HG02885 (cell line): ENCODE measurements at regions not wholly inside any gene's neighbourhood (a gene's known extent, or its start where the extent isn't known, plus 50 kb on each side); places are given as distances from the start of the nearest gene placed in this dataset.

Experiments
- ATAC-seq: cut with Tn5 transposase; IDR thresholded peaks from one replicate; pipeline ENCODE4 v1.9.1; 2021; ENCODE audit warnings: mild to moderate bottlenecking; ENCODE audit not compliant: unreplicated experiment, poor library complexity

DNA sequence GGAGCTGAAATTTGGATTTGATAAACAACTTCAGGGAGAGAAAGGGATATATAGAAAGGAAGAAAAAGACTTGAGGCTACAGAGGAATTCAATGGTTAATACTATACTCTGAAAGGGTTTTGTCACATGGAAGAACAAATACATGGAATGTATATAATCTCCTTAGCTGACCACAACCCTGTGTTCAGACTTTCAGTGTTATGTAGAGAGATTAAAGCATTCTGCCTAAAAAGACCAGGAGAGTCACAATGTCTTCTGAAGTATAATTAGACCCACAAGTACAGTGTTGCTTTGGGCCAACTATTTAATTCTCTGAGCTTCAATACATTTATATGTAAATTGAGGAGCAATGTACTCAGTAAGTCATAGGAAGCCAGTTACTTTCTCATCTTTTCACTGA is 123.8 kb upstream of the FSHR start:
- no peak for ATAC-seq

DNA sequence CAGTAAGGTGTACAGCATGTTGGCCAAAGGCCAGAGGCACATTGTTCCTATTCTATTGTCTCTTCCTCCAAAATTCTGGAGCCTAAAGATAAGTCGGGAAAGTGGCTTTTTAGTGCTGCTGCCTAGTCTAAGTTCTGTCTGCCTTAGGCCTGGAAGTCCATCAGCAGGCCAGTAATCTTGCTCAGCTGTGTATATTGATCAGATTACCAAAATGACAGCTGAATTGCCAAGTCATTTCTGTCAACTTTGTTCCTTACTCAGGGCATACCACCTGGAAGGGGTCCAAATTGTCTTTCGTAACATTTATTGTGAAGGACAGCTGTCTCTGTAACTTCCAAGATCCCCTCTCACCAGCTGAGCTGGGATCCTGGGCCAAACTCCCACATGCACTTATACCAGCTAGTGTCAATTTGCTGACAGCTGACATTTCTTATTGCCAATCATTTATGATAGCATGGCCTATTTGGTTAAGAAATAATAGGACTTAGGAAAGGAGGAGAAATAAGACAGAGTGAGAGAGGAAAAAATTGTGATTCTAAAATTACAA is 116.8 kb upstream of the FSHR start:
- ATAC-seq, result no peak

DNA sequence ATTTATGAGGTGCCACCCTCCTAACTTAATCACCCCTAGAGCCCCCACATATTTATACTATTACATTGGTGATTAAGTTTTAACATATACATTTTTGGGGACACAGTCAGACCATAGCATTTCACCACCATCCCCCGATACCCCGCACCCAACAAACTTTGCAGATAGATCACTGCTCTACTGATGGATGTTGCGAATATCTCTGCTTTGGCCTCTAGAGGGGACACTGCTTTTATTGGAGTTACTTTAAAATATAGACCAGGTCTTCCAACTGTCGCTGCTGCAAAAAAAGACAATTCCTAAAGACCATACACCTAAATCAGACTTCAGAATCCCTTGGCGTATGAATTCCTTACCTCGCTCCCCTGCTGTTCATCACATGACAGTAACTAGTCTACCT is 115.8 kb upstream of the FSHR start:
- no peak for ATAC-seq

DNA sequence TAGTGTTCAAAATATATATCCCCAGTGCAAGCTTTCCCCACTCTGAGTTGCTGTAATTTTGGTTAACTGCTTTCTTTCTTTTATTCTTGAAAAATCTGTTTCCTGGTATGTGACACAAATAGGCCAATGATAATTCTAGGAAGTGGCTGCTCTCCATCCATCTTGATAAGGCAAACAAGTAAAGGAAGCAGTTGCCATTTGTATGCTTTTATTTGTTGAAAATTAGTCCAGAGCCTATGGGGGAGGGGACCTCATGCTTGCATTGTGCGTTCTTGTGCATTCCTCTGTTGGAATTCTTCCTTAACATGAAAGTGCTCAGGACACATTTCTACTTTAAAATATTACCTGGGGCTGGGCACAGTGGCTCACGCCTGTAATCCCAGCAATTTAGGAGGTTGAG is 111.2 kb upstream of the FSHR start:
- ATAC-seq, result no peak

DNA sequence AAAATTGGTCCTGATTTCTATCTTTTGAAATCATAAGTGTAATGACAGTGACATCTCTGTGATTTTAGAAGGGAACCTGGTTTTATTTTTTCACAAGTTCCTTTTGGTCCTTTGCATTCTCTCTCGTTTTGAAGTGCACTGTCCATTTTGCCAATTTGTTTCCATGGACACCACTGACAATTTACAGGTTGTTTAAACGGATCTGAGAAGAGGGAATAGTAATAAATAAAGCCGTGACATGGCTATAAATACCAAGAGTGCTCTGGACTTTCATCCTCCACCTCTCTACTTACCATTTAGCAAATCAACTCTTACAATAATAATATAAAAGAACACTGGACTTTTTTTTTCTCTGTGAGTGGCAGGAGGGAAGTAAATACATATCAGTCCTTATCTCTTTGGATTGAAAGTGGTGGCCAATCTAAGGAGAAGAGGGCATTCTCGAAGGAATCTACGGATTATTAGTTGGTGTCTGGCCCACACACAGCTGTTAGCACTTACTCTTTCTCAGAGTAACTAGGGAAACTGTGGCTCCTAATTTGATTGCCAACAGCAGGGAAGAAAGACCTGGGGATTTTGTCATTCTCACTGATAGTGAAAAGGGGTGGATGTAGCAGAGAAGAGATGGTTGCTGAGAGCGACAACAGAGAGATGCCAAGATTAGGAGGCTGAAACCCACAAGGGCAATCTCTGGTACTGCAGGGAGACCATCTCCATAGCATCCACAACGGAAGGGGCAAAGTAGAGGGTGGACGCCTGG is 108.7 kb upstream of the FSHR start:
- no peak for ATAC-seq

DNA sequence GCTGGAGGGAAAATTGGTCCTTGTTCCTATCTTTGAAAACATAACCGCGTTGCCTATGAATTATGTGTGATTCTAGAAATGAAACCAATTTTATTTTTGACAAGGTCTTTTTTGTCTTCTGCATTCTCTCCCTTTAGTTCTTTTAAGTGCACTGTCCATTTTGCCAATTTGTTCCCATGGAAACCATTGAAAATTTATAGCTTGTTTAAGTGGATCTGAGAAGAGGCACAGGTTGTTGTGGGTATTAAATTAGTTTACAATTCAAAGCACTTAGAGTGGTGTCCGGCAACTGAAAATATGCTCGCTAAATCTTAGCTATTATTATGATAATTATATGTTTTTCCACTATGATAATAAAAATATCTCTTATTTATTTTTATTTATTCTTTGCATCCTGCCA is 107.5 kb upstream of the FSHR start:
- ATAC-seq, result no peak

DNA sequence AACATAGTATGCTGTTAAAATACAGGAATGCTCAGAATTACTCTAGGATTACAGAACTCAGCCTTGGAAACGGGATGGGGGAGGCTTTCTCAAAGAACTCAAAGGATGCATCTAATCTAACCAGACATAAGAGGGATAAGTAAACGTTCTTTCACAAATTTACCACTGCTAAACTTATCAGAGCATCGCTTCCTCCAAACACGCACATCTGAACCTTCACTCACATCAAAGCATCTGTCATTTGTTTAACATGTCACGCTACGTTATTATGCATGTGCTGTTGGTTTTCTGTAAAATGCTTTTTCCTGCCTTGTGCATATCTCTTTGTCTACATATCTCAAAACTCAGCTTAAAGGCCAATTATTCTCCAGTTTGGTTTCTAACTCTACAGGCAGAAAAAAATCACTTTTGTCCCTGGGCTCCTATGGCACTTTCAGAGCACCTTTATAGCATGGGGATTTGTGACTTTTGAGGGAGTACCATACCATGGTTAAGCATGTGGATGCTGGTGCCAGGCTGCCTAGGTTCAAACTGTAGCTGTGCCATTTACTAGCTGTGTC is 106.7 kb upstream of the FSHR start:
- ATAC-seq, result no peak

DNA sequence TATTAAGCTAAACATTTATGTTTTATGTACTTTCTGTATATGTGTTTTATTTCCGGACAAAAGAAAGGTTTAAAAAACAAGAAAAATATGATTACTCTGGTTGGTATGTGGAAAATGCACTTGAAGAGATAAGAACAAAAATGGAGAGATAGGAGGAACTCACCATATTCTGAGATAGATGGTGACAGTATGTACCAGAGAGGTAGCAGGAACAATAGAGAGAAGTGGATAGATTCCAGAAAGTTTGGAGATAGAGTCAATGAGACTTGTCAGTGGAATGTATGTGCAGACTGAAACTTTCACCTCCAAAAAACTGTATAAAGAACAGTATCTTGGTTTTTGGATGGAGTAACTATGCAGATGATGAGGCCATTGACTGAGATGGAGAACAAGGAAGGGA is 105.6 kb upstream of the FSHR start:
- no peak for ATAC-seq

DNA sequence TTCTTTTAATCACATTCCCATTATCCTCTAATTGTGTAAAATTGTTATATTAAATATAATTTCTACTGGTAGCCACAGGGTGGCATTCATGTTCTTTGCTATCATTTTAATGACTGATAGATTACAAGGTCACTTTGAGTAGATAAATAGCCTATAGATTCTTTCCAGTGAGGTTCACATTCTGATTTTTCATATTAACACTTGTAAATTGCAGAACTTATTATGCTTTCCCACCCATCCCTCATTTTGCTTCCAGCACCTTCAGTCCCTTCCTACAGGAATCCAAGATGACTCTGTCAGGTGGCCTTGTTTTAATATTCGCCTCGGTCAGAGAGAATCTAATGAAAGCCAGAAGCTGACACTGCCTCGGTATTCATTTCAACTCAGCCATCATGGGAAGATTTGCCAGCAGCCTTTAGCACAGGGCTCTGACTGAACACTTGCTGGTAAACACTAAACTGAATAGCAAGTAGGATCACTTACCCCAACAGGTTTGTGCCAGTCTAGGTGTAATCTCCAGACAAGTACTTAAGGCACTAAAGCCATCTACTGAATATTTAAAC is 101.2 kb upstream of the FSHR start:
- ATAC-seq, result no peak

DNA sequence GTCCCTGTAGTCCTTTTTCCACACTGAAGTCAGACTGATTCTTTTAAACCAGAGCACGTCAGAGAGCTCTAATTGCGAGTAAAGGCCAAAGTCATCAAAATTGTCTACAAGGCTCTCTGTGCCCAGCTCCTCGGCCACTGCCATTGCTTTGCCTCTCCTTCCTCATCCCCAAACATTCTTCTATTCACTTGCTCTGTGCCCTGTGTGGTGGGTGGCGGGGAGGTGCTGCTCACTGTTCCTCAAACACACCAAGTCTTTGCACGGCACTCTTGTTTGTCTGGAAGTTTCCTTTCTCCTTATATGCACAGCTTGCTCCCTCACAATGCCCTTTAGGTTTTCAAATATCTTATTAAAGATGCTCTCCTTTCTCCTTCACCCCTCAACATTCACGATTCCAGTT is 100.1 kb upstream of the FSHR start:
- no peak for ATAC-seq

DNA sequence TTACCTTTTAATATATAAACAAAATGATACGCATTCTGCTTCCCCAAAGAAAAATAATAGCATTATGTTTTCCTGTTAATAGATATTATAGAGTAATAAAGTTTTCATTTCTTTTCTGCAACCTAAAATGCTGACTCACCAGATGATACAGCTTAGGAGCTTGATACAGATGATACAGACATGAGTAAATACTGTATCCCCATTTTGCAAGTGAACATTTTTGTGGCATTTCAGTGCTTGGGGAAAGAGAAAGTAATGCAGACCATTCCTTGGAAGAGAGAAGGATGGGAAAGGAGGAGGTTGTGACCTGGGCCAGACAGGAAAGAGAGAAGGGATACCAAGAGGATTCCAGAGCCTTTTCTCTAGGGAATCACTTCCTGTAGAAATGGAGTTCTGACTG is 97.5 kb upstream of the FSHR start:
- no peak for ATAC-seq

DNA sequence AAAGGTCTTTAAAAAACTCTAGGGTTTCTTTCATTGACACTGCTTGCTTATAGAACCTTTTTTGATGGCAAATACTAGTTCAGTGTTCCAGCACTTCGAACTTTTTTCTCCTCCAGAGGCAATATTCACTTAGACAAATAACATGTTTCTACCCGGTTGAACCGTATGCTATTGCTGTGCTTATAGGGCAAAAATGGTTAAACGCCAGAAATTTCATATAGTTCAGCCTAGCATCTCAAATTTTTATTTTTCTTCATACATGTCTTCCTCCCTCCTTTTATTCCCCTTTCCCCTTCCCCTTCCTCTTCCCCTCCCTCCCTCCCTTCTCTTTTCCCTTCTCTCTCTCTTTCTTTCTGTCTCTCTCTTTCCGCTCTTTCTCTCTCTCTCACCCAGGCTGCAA is 96.9 kb upstream of the FSHR start:
- ATAC-seq, result no peak

DNA sequence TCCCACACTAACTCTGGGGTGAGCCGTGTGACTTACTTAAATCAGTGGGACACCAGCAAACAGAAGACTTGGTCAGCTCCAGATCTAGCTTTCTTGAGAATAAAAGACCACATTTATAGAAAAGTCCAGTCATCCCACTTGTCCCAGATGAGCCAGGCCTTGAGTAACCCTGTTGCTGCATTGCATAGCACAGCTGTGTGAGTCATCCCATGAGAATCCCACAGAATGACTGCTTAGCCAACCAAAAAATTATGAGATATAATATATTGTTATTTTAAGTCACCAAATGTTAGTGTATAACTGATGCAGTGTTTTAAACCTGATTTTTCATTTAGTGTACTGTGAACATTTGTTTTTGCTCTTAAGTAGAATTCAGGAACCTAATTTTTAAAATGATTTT is 94.2 kb upstream of the FSHR start:
- ATAC-seq, result no peak

DNA sequence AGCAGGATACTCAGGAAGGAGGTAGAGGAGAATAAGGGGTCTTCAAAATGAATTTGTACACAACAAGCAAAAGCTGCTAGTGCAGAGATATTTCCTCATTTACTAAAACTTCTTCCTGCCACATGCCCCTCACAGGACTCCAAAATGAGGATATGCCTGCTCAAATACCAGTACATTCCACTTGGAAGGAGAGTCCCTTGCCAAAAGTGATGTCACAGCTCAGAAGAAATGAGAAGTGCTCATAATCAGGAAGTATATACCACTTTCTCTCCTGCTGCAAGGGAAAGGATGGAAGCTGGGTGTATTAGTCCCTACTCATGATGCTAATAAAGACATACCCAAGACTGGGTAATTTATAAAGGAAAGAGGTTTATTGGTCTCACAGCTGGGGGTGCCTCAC is 87.7 kb upstream of the FSHR start:
- ATAC-seq, result no peak

DNA sequence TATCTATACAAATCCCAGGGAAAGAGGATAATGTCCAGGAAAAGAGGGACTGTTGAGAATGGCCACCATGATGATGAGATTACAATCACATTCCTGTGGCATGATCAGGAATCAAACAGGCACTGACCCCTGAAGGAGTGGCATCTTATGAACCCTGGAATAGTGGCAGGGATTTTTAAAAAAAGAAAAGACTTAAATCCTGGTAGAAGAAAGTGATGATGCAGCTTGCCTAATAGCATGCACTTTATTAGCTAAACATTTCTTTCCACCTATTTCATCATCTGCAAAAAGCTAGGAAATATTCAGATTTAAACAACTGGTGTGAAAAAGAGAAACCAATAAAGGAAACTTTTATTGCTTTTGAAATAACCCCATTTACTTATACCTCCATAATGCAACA is 87.2 kb upstream of the FSHR start:
- ATAC-seq, result no peak

DNA sequence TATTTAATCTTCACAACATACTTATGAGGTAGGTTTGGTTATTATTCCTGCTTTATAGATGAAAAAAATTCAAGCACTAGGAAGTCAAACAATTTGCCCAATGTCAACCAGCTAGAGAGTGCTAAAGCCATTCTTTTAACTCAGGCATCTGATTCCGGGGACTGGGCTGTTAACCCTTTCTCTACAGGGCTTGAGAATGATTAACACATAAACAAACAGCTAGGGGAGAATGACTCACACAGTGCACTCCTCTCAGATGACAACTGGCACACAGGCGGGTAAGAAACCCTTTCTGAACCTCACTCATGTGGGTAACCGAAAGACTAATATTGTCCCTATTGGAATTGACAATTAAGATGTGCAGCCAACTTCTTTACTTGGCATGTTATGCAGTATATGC is 86.3 kb upstream of the FSHR start:
- no peak for ATAC-seq

DNA sequence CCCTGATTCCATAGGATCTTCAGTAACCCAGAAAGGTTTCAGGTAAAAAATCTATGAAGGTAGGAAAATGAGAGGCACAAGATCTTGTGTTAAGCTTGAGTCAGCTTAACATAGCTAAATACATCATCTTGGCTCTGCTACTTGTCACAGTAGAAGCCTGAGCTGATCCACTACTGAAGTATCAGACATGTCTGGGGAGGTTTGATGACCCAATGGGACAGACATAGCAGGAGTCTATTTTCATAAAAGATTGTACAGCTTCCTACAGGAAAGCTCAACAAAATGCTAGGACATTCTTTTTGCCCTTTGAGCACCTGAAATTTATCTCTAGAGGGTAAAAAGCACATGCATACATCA is 84.3 kb upstream of the FSHR start:
- no peak for ATAC-seq

DNA sequence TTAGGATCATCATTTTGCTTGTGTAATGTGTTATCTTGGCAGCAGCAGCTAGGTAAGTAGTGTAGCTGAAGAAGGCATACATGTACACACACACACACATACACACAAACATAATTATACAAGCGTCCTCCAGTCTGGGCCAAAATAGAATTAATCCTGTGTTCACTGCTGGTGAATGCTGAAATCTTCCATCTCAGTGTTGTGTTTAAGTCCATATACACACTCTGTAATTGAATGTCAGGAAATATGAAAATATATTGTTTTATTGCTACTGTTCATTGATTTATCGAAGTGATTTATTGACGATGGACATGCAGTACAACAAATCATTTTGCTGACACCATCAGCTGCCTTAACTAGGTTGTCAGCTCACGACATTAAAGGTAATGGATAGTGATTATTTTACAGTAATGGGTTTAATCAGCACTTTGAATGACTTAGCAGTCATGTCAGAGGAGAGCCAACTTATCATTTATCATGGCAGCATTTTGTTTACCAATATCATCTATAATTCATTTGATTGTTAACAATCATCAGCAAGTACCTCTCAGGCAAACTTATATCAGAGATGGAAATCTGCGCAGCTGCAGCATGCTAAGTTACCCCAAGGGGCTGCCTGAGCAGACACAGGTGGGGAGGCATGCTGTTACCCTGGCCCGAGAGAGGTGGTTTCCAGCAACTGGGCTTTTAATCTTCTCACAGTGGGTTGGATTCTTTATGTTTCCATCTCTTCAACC is 83.7 kb upstream of the FSHR start:
- ATAC-seq, result no peak

DNA sequence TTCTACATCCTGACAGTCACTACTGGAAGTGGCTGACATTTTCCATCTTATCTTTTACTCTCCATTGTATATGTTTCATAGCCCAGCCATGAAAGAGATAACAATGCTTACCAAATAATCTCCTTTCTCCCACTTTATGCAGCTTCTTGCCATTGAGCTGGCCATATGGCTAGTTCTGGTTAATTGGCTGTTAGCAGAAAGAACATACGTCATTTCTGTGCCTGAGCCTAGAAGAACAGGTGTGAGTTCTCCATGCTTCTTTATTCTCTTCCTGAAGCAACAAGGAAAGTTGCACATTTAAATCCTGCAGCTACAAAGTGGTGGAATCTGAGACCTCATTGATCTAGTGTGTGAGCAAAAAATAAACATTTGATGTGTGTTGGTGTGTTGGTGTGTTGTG is 82.0 kb upstream of the FSHR start:
- no peak for ATAC-seq

DNA sequence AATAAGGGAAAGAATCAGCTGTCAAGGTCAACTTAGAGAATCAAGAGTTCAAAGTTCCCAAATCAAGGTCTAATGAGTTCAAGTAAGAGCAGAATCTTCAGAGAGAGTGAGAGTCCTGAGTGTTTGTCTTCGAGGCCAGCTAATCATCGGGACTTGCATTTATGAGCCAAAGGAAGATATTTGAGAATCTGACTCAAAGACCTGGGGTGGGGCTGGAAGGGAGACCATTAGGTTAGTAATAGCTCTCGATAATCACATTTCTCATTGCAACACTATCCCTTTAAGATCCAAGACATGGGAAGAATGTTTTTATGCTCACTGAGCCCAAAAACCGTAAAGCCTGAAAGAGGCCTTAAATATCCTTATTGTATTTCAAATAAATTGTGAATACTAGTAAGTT is 72.0 kb upstream of the FSHR start:
- ATAC-seq, result no peak

DNA sequence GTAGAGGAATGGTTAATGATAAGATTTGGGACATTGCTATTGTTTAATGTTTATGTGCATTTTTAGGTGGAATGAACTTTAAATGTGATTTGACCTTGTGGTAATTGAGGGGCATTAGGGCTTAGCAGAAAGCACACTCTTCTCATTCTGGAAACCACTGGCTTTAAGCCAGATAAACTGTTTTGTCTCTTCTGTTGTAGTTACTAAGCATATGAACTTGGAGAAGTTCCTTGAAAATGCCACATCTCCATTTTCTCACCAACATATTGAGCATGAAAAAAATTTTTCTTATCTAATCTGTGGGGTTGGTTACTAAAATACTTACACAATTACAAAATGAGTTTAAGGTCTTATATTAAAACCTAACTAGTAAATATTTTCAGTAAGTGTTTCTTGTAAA is 70.8 kb upstream of the FSHR start:
- ATAC-seq, result no peak
